Fibroblast of mammary gland (primary cell): ENCODE measurements at regions not wholly inside any gene's neighbourhood (a gene's known extent, or its start where the extent isn't known, plus 50 kb on each side); places are given as distances from the start of the nearest gene placed in this dataset.

ENCODE experiments used
- DNase-seq: peaks from one replicate; pipeline ENCODE4 v3.0.0-alpha.2; 2010; ENCODE audit warnings: low read depth
- H3K4me3 ChIP-seq: 2 replicates; pipeline ENCODE4 v1.5.1; 2011; ENCODE audit warnings: low read depth, mild to moderate bottlenecking, low read length, moderate library complexity; ENCODE audit not compliant: control insufficient read depth
- TF ChIP-seq, protein P1 (sequence below): conservative IDR thresholded peaks from 2 replicates; pipeline ENCODE4 v1.5.1; 2011; ENCODE audit warnings: low read depth, low read length, inconsistent platforms; ENCODE audit not compliant: control insufficient read depth, insufficient read depth

DNA sequence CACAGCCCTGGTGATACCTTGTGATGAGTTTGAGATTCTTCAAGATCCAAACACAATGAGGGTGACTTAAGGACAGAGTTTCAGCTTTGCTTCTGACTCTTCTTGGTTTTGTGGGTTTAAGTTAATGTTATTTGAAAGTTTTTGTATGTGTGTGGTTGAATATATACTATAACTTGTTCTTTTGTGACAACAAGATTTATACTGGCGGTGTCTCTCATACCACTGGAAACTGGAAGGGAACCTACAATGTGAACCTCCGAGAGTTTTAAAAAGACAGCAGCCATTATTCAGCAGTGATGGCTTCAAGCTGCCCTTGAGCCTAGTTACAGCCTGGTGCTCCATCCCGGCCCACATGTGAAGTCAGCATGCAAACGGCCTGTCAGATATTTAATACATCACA is 87.9 kb upstream of the IGF1 start:
- TF ChIP-seq, protein P1, sequence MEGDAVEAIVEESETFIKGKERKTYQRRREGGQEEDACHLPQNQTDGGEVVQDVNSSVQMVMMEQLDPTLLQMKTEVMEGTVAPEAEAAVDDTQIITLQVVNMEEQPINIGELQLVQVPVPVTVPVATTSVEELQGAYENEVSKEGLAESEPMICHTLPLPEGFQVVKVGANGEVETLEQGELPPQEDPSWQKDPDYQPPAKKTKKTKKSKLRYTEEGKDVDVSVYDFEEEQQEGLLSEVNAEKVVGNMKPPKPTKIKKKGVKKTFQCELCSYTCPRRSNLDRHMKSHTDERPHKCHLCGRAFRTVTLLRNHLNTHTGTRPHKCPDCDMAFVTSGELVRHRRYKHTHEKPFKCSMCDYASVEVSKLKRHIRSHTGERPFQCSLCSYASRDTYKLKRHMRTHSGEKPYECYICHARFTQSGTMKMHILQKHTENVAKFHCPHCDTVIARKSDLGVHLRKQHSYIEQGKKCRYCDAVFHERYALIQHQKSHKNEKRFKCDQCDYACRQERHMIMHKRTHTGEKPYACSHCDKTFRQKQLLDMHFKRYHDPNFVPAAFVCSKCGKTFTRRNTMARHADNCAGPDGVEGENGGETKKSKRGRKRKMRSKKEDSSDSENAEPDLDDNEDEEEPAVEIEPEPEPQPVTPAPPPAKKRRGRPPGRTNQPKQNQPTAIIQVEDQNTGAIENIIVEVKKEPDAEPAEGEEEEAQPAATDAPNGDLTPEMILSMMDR: no peak
- DNase-seq: peak; percentile 10
- H3K4me3 ChIP-seq: no peak overlapping the region

DNA sequence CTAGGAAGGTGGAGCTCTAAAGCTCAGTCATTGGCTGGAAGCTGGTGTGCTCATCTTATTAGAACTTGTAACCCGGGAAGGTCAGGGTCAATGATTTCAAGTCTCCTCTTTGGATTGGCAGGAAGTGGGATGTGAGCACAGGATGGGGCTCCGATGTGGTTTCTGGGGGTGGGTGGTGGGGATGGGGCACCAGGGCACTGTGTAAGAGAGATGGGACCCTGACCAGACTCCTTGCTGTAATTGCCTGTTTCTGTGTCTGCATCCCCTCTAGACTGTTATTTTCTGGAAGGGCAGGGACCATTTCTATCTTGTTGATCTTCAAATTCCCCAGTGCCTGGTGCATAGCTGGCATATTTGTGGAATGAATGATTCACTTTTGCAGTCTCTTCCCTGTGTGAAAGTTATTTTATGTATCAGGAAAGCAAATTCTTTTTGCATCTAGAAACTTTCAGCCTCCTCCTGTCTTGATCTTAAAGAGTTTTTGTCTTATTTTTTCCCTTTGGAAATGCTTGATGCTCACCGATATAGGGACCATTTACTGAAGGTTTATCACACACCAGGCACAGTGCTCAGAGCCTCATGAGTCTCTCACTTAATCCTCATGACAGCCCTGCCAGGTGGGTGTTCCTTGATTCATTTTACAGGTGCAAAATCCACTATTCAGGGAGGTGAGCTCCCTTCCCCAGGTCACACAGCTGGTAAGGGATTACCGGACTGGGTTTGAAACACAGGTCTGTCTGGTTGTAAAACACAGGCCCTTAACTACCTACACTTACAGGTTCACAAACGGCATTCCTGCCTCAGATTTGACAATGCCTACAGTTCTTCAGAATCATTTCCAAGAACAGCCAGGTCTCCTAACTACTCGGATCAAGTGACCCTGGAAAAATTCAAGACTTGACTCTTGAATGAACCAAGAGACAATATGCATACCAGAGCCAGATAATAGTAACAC is 86.9 kb upstream of the IGF1 start:
- DNase-seq: peak; percentile 54
- TF ChIP-seq, protein P1: no peak
- no peak overlapping the region for H3K4me3 ChIP-seq

DNA sequence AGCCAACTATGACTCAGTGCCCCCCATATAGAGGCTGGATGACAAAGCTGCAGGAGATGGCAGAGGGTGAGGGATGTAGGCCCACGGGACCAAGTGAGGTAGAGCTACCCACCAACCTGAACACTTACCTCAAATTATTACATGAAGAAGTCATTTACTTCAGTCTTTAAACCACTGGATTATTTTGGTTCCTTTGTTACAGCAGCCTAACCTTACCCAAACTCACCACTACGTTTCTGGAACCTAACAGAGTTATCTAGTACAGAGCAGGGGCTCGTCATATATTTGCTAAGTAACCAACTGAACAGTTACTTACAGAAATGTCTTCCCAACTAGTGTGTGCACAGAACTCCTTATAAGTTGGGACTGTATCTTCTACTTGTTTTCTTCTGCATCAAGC is 85.2 kb upstream of the IGF1 start:
- TF ChIP-seq, protein P1: no peak
- no peak for DNase-seq
- no peak overlapping the region for H3K4me3 ChIP-seq

DNA sequence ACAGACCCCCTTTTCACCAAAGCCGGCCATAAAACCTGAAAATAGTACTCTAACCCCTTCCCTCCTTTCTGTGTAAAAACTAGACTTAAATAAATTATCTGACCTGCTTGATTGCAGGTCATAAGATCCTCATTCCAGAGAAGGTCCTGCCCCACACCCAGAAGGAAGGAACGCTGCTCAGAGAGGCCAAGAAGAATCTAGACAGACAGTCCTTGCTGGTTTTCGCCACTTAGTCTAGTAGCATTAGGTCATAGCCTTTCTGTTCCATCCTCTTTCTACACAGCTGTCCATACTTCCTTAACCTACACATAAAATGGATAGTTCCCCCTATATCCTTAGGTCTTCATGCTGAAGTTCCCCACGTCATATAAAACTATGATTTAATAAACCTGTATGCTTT is 83.7 kb upstream of the IGF1 start:
- no peak overlapping the region for H3K4me3 ChIP-seq
- no peak for DNase-seq
- TF ChIP-seq, protein P1: no peak

DNA sequence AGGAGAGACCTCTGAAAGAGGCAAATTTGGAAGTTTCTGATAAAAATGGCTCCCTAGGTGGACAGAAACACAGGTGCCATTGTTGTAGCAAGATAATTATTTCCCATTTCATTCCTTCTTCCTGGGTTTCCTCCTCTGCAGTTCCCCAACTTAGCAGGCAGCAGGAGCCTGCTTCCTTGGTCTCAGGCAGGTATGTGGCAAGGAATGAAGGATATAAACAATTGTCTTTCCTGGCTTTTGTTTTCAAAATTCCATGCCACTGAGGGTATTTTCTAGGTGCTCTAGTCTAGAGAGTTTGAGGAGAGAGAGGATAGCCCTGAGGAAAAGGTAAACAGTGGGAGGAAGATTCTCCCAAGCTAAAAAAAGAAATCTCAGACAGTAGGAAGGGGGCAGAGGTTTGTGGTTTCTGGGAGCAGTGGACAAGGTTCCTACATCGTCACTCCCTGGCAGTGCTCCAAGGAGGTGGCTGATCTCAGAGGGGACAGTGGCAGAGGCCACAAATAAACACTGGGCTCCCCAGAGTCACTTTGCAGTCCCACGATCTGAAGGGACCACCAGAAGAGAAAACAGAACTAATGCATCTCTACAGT is 82.6 kb upstream of the IGF1 start:
- no peak overlapping the region for H3K4me3 ChIP-seq
- TF ChIP-seq, protein P1: no peak
- no peak for DNase-seq

DNA sequence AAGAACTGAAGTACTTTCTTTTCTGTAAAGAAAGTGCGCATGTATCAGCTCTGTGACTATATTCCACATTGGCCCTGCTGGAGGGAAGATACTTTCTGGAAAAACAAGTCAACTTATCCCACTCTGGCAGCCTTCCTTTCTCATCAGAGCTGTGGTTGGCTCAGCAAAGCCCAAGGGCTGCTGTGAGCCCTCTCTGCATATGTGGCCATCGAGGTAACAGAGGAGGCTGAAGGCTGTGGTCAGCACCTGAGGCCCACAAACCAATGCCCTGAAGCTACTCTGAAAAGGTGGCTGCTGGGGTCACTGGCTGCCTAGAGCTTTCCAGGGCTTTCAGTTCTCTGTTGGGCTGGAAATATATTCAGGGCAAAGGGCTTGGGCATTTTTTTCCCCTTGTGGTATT is 70.8 kb upstream of the IGF1 start:
- TF ChIP-seq, protein P1: no peak
- DNase-seq: no peak
- H3K4me3 ChIP-seq: no peak overlapping the region
